DMS 273 (cell line): ENCODE measurements at regions not wholly inside any gene's neighbourhood (a gene's known extent, or its start where the extent isn't known, plus 50 kb on each side); places are given as distances from the start of the nearest gene placed in this dataset.
"Not testable (repeated sequence)": the region's sequence is repeated elsewhere in the genome, so short reads cannot be mapped to it uniquely, and the experiment has no call there.

Experiments used
- DNase-seq: peaks from one replicate; lab custom pipeline; 2025; ENCODE audit not compliant: unreplicated experiment; lab: John Stamatoyannopoulos, UW

DNA sequence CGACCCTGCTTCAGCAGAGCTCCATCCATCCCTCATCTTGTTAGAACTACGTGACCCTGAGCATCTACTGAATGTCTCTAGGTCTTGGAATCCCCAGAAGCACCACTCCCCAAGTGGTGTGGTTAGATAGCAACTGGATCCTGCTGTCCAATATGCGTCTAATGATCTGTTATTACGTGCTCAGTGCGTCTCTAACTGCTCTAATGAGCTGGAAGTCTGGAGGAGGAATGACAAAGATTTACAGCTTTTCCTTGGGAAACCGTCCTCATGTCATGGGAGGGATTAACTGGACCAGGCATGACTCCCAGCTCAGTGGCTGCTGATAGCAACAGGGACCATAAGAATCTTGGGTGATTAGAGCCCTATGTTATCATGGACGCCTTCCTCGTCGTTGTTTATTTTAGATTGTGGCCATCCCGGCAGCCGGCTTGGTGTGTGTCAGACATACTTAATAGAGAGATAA is 150.9 kb downstream of the HS3ST3B1 start:
- no peak for DNase-seq

DNA sequence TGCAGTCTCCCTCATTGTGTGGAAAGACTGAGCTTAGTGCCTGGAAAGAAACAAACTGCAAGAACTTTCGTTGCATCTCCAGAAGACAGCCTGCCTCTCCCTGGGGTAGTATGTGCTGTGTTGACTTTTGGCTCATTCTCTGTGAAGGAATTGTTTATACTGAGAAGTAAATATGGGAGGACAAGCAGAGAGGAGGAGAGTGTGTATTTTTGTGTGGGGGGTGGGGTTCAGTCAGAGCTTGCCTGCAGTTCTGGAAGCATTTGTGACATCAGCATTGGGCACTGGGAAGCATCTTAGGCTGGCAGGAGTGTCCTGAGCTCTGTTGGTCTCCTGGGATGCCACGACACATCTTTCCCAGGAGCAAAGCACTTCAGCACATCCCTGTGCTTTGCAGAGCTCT is 147.9 kb downstream of the HS3ST3B1 start:
- no peak for DNase-seq

DNA sequence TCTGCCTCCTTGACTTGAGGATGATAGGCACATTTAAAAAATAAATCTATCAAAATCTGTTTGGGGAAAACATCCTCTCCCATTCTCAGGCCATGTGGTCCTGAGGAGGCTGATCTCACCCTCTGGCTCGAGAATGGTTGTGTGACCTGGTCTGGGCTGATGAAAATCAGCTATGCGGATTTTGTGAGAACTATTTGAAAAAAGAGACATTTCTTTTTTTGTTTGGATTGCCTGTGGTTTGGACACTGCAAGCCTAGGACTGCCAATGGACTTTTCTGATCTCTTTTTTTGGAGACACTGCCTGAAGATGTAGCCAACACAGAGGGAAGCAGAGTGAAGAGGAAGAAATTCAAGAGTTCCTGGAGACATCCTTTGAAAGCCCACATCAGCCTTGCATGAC is 145.9 kb downstream of the HS3ST3B1 start:
- no peak for DNase-seq

DNA sequence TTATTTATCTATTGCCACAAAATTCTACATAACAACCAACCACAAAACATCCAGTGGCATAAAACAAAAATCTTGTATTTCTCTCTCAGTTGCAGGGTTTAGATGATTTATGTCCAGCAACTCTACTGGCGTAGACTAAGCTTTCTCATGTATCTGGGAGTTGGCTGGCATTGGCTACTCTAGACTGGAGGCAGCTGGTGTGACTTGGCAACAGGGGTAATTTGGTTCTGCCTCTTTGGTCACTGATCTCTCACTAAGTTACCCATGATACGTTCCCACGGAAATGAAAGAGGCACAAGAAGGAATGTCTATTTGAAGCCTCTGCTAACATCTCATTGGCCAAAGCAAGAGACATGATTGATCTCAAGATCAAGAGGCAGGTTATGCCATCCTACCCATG is 144.0 kb downstream of the HS3ST3B1 start:
- no peak for DNase-seq

DNA sequence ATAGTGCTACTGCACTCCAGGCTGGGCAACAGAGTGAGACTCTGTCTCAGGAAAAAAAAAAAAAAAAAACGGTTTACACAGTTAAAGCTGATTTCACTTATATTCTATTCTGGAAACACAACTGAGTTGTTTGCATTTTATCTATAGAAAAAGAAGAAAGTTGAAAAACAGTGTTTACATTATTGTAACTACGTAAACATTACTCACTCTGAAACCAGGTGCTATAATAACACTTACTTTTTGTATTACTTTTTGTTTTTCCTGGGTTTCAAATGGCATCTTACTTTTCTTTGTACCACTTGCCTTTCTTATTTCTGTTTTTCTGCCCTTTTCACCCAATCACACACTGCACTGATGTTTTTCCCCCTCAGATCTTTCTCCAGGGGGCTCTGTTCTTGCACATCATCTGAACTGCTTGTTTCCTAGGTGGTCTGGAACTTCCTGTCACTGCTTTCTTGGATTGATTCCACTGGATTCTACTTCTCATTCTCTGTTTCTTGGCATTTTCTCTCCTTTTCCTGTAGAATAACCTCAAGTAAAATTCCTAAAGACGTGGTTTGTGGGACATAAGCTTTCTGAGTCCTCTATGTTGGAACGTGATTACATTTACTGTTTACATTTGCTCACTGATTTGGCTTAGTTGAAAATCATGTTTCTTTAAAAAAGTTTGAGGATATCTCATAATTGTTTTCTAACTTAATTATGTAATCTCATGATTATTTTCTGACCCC is 142.1 kb downstream of the HS3ST3B1 start:
- no peak for DNase-seq

DNA sequence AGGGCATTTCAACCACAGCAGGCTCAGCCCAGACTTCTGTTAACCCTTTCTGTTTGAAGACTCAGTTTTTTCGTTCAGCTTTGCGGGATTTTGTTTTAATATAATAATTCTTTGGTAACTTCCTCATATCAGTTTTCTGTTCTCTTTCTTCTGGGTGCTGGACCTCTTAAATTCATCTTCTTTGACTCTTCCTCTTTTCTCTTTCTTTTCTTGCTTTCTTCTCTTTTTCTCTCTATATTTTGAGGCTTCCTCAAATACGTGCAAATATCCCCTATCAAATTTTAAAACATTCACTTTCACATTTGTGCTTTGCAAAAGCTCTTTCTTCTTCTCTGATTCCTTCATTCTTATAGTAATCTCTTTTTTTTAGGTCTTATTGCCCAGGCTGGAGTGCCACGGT is 136.3 kb downstream of the HS3ST3B1 start:
- DNase-seq, result no peak

DNA sequence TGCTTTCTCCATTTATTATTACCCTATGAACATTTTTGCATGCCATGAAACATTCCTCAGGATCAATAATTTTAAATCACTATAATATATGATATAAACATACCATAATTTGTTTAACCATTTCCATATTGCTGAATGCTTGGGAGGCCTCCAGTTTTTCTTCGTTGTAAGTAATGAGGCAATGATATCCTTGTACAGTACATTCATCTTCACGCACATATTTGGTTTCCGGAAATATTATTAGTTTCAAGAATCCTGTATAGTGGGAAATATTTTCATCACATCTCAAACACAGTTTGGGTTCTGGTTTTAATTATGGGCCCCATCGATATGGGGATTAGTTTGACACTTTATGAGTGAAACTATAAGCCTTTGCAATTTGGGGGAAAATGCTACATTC is 135.4 kb downstream of the HS3ST3B1 start:
- DNase-seq, result no peak

DNA sequence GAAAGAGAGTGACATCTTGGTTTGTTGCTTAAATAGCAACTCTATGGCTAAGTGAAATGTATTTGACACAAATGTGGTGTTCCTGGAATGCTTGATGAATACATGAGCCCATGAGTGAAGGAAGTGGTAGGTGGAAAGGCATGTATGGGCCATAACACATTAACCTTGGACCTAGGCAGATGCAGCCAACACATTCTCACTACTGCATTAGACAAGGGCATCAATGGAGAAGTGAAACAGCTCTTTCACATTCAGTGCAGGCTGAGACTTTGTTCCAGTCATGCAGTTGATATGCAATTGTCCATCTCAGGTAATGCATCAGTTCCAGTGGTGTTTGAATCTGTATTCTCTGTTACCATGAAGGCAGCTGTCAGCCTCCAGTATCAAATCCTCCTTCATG is 133.6 kb downstream of the HS3ST3B1 start:
- DNase-seq, result no peak

DNA sequence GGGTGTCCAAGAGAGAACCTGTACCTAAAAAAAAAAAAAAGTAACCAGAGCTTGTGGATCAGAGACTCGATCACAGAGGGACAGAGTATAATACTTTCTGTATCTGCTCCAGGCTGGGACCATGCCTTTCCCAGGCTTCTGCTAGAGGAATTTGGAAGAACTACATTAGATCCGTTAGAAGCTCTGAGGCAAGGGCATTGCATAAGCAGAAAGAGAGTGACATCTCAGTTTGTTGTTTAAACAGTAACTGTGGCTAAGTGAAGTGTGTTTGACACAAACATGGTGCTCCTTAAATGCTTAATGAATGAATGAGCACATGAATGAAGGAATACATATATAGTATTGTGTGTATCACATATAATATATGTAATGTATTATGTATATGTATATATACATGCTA is 131.2 kb downstream of the HS3ST3B1 start:
- no peak for DNase-seq

DNA sequence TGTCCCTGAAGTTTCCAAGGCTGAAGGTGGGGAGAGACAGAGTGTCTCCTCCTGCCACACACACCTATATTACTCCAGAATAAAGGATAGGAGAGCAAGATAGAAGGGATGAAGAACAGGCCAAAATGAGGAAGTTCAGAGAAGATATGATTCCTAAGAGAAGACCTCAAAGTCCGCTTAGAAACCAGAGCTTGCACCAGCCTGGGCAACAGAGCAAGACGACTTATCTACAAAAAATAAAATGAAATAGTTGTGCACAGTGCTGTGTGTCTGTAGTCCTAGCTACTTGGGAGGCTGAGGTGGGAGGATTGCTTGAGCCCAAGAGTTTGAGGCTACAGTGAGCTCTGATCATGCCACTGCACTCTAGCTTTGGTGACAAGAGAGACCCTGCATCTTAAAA is 128.2 kb downstream of the HS3ST3B1 start:
- no peak for DNase-seq

DNA sequence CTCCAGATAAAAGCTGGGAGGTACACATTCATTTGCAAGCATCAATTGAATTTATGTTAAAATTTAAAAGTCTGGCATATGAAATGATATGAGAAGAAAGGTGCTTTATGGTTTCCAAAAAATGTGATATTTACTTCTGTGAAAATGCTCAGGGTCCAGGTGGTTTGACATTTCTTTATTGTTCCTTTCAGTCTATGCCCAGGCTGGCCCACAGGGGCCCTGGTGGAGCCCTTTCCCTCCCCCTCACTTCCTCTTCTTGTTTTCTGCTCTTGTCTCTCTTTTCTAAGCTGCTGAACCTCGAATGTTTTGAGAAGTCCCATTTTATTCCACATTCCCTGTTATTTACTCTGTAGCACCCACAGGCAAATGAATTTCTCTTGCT is 127.8 kb downstream of the HS3ST3B1 start:
- DNase-seq, result no peak

DNA sequence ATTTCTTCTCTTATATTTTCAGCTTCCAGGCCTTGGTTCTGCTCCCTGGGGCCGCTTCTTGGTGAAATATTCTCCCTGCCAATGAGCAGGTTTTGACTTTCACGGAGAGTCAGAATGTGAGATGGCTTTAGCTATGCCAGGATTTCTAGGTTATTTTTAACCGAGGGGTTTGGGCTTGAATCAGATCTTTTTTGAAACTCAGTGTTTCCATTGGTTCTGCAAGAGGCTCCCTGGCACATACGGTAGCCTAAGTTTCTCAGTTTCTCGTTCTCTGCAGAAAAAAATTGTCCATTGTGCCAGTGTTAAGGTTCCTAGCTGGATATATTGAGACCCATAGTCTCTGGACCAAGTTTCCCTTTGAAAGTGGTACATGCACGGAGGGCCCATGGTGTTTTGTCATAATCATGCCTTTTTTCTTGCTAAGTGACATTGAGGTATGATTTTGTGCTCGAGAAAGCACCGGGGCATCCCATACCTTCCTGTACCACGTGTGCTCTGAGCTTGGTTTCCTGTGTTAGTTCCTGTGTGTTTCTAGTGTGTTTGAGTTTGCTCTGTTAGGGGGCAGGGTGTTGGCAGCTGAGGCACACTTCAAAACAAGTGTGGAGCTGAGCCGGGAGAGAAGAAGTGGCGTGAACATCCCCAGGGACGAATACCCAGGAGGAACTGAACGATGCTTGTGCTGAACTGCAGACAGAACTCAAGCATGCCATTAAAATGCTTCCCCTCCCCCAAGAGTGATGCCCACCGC is 127.2 kb downstream of the HS3ST3B1 start:
- no peak for DNase-seq

DNA sequence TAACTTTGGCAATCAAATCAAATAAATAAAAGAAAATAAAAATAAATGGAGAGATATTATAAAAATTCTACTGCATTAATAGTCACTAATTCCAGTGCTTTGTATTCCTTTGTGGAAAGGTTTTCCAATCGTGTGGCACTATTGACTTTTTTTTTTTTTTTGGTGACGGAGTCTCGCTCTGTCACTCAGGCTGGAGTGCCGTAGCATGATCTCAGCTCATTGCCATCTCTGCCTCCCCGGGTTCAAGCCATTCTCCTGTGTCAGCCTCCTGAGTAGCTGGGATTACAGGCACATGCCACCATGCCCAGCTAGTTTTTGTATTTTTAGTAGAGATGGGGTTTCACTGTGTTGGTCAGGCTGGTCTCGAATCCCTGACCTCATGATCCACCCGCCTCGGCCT is 122.3 kb downstream of the HS3ST3B1 start:
- DNase-seq, result not testable (repeated sequence)

DNA sequence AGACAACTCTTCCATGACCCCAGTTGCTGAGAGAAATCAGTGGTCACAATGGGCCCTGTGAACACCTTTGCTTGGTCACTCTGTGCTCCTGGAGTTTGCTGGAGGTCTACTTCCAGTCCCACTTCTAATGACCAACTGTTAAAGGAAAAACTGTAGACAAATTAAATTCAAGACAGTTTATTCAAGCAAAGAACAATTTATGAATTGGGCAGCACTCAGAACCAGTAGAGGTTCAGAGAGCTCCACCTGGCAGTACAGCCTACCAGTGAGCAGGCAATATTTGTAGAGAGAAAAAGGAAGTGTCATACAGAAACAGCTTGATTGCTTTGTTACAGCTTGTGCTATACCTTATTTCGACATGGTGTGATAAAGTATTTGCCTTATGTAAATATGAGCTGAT is 116.5 kb downstream of the HS3ST3B1 start:
- no peak for DNase-seq

DNA sequence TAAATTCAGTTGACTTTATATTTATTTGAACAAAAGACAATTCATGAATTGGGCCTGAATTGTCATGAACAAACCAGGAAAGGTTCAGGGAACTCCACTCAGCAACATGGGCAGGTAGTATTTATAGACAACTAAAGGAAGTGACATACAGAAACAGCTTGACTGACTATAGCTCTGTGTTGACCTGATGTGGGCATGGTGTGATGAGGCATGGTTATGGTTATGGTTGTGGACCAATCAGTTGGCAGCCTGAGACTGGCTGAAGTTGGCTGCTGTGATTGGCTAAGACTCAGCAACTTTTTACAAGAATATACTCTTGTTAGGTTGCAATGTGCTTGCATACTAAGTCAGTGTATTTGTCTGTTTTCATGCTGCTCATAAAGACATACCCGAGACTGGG is 108.4 kb downstream of the HS3ST3B1 start:
- no peak for DNase-seq

DNA sequence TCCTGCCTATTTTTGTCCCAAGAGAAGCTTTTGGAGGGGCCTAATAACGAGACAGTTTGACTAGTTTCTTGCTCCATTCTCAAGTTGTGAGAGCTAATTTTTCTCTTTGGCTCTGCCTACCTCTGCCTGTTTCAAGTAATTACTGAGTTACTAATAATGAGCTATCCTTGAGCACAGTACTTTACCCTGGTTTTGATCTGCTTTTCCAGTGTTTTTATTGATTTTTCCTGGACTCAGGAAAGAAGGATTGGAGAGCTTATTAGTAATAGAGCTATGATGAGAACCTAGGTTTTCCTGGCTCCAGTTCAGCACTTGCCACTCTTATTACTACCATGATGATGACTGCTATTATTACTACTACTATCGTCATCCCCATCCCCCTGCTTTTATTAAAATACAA is 106.7 kb downstream of the HS3ST3B1 start:
- DNase-seq, result no peak

DNA sequence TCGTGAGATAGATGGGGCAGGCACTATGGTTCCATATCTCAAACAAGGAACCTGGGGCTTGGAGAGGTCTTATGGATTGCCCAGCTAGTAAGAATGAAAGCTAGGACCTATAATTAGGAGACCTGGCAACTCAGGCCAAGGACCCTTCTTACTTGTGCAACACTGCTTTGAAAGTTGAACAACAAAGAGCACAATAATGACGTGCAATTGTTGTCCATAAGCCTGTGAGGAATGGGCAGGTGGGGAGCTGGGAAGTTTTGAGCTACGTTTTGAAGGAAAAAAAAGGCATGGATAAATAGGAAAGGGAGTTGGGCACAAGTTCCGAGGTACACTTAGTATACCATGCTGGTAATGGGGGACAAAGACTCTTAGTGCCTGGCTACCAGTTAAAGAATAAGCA is 104.3 kb downstream of the HS3ST3B1 start:
- DNase-seq, result no peak
